ENCODE measurements at regions not wholly inside any gene's neighbourhood (a gene's known extent, or its start where the extent isn't known, plus 50 kb on each side); places are given as distances from the start of the nearest gene placed in this dataset.

DNA sequence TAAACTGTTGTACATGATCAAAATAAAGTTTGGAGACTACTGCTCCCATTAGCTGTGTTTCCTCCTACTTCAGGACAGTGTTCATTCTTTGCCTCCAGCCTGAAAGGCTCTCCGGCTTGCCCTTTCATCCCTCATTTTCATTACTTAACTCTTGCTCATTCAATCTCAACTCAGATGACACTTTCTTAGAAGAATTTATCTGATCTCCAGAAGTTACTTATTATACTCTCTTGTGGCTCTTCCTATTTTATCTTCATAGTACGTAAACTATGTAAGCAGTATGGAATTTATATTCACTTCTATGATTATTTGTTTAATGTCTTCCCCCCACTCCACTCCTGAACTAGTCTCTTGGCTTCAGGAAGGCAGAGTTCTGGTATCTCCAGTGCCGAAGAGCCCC, 1737.9 kb upstream of the C9orf72 start:
- Histone ChIP-seq H3K27ac (replicated peaks in 1 of 4) (no peak overlapping the region), H3K4me1 (no peaks in the 10 kb centered on the region), H3K9me3 (no peaks in the 10 kb centered on the region), H3K4me3 (no peak overlapping the region), H3K27me3 (no peaks in the 10 kb centered on the region), H3K36me3 (no peaks in the 10 kb centered on the region)
- 58% methylated on average over 3 of the region's 3 CpGs for WGBS
- DNase-seq (ENCODE audit: extremely low spot score): no peak
- TF ChIP-seq EP300 (IDR thresholded peaks at IDR 0.05): no peak
- intact Hi-C loops (cut with DNase I): no loop called here

DNA sequence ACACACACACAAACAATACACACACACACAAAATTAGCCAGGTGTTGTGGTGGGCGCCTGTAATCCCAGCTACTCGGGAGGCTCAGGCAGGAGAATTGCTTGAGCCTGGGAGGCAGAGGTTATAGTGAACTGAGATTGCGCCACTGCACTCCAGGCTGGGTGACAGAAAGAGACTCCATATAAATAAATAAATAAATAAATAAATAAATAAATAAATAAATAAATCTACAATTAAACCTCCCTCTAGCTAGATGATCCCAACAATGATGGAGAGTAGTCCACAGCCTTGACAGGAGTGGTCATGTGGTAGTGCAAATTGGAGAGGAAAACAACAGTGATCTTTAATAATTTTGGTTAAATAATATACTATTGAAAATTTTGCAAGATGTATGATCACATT, 1739.0 kb upstream of the C9orf72 start:
- no peaks in the 10 kb centered on the region for H3K9me3 ChIP-seq
- 89% methylated on average over 3 of the region's 3 CpGs for WGBS
- intact Hi-C loops (cut with DNase I): no loop called here
- H3K4me3 ChIP-seq: no peak overlapping the region
- no peak overlapping the region for H3K27ac ChIP-seq (replicated peaks in 1 of 4)
- no peaks in the 10 kb centered on the region for H3K4me1 ChIP-seq
- H3K36me3 ChIP-seq: no peaks in the 10 kb centered on the region
- TF ChIP-seq, protein P1, sequence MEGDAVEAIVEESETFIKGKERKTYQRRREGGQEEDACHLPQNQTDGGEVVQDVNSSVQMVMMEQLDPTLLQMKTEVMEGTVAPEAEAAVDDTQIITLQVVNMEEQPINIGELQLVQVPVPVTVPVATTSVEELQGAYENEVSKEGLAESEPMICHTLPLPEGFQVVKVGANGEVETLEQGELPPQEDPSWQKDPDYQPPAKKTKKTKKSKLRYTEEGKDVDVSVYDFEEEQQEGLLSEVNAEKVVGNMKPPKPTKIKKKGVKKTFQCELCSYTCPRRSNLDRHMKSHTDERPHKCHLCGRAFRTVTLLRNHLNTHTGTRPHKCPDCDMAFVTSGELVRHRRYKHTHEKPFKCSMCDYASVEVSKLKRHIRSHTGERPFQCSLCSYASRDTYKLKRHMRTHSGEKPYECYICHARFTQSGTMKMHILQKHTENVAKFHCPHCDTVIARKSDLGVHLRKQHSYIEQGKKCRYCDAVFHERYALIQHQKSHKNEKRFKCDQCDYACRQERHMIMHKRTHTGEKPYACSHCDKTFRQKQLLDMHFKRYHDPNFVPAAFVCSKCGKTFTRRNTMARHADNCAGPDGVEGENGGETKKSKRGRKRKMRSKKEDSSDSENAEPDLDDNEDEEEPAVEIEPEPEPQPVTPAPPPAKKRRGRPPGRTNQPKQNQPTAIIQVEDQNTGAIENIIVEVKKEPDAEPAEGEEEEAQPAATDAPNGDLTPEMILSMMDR (IDR thresholded peaks at IDR 0.05): no peak
- TF ChIP-seq POLR2AphosphoS5 (IDR thresholded peaks at IDR 0.05) (no peak), EP300 (IDR thresholded peaks at IDR 0.05) (no peak), POLR2A (IDR thresholded peaks at IDR 0.05; ENCODE audit: low read depth) (no peak)
- H3K27me3 ChIP-seq: no peaks in the 10 kb centered on the region
- no peak for DNase-seq (ENCODE audit: extremely low spot score)

DNA sequence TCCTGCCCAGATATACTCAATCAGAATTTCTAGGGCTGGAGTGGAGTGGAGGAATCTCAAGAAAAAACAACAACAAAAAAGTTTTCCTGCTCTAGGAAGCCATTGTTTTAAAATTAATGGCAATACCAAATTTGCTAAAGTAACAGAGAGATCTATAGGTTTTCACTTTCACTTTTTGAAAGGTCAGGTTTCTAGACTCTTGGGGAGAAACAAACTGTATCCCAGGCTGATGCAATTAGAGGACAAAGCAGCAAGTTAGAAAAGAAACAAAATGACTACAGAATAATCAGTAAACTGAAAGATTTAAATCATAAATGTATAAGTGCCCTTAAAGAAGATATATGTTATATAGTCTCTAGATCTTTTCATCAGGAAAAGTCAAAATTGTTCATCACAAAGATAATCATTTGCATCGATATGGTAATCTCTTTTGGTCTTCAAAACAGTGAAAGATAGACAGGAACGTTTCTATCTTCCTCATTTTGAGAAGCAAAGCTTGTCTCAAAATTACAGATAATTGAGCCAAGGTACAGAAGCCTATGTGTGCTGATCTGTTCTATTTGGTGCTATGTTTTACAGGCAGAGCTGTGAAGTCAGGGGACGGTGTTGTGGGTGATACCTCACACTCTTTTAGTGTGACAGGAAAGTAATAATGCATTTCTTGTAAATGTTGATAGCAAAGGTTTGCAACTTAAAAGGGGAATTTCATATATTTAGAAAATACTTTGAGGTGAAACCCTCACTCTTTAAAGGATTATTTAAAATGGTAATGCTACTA, 1746.6 kb upstream of the C9orf72 start:
- H3K36me3 ChIP-seq: no peaks in the 10 kb centered on the region
- TF ChIP-seq EP300 (IDR thresholded peaks at IDR 0.05): no peak
- TF ChIP-seq, protein P1 (IDR thresholded peaks at IDR 0.05): no peak
- TF ChIP-seq POLR2AphosphoS5 (IDR thresholded peaks at IDR 0.05): no peak
- TF ChIP-seq POLR2A (IDR thresholded peaks at IDR 0.05; ENCODE audit: low read depth): no peak
- DNase-seq (ENCODE audit: extremely low spot score): no peak
- no peaks in the 10 kb centered on the region for H3K9me3 ChIP-seq
- H3K27ac ChIP-seq (replicated peaks in 1 of 4): no peak overlapping the region
- WGBS: 73% methylated on average over 3 of the region's 3 CpGs
- intact Hi-C loops (cut with DNase I): no loop called here
- H3K4me1 ChIP-seq: no peaks in the 10 kb centered on the region
- H3K27me3 ChIP-seq: no peaks in the 10 kb centered on the region
- H3K4me3 ChIP-seq: no peak overlapping the region

DNA sequence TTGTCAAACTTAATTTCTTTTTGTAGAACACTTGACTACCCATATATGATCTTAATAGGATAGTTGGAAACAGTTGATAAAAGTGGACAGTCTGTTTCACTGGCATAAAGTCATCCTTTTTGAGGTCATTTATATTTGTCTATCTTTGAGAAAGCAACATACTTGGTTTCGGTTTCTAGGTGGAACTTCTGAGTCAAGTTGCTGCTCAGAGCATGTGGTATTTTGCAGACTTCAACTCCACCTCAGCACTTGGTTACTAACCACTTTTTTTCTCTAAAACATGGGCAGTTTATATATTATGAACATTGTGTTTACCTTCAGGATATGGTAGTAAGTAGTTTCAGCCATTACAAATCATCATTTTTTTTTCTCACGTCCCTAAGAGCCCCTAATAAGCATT, 1749.0 kb upstream of the C9orf72 start:
- no peak for TF ChIP-seq POLR2AphosphoS5 (IDR thresholded peaks at IDR 0.05)
- no peak for TF ChIP-seq EP300 (IDR thresholded peaks at IDR 0.05)
- no peak for TF ChIP-seq POLR2A (IDR thresholded peaks at IDR 0.05; ENCODE audit: low read depth)
- TF ChIP-seq, protein P1 (IDR thresholded peaks at IDR 0.05): no peak
- WGBS: 80% methylated on average over 2 of the region's 2 CpGs
- intact Hi-C loops (cut with DNase I): no loop called here
- DNase-seq (ENCODE audit: extremely low spot score): no peak
- Histone ChIP-seq H3K27me3 (no peaks in the 10 kb centered on the region), H3K4me1 (no peaks in the 10 kb centered on the region), H3K36me3 (no peaks in the 10 kb centered on the region), H3K9me3 (no peaks in the 10 kb centered on the region), H3K27ac (replicated peaks in 1 of 4) (no peak overlapping the region), H3K4me3 (no peak overlapping the region)

DNA sequence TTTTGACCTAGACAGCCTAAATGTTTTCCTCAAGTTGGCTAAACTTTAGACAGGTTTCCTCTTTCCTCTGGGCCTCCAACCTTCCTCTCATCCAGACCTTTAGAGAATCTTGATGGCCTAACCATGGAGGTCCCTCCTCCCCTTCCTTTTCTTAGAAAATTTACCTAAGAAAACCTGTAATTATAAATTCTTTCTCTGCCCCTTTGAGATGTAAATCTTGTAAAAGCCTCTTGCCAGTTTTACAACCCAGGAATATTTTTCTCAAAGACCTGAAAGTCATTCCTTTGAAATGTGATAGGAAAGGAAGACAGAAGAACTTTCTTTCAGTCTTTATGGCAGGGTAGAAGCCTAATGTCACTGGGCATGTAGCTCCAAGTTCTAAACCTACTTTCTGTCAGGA, 1752.6 kb upstream of the C9orf72 start:
- no peaks in the 10 kb centered on the region for H3K4me1 ChIP-seq
- no peak for DNase-seq (ENCODE audit: extremely low spot score)
- H3K9me3 ChIP-seq: no peaks in the 10 kb centered on the region
- no peak for TF ChIP-seq EP300 (IDR thresholded peaks at IDR 0.05)
- no peak overlapping the region for H3K4me3 ChIP-seq
- H3K27me3 ChIP-seq: no peaks in the 10 kb centered on the region
- intact Hi-C loops (cut with DNase I): no loop called here
- no peaks in the 10 kb centered on the region for H3K36me3 ChIP-seq
- no peak overlapping the region for H3K27ac ChIP-seq (replicated peaks in 1 of 4)

DNA sequence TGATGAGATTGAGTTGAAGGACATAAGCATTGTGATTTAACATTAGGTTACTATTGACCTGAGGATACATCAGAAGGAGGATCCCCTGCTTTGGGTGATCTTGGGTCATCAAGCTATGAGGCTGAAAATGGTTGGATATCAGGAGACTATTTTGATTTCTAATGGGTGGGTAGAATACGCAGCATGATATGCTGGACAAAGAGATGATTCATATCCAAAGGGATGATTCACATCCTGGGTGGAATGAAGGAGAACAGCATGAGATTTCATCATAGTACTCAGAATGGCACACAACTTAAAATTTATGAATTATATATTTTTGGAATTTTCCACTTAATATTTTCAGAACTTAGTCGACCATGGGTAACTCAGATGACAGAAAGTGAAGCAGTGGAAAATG, 1759.5 kb upstream of the C9orf72 start:
- H3K36me3 ChIP-seq: no peaks in the 10 kb centered on the region
- WGBS: 84% methylated on average over 2 of the region's 2 CpGs
- intact Hi-C loops (cut with DNase I): no loop called here
- TF ChIP-seq POLR2AphosphoS5 (IDR thresholded peaks at IDR 0.05) (no peak), POLR2A (IDR thresholded peaks at IDR 0.05; ENCODE audit: low read depth) (no peak), EP300 (IDR thresholded peaks at IDR 0.05) (no peak)
- TF ChIP-seq, protein P1 (IDR thresholded peaks at IDR 0.05): no peak
- H3K27ac ChIP-seq (replicated peaks in 1 of 4): no peak overlapping the region
- H3K4me1 ChIP-seq: no peaks in the 10 kb centered on the region
- DNase-seq (ENCODE audit: extremely low spot score): no peak
- no peaks in the 10 kb centered on the region for H3K27me3 ChIP-seq
- H3K4me3 ChIP-seq: no peak overlapping the region
- H3K9me3 ChIP-seq: no peaks in the 10 kb centered on the region

All from esophagus muscularis mucosa (tissue), 4 donors.